ENCODE measurements at regions not wholly inside any gene's neighbourhood (a gene's known extent, or its start where the extent isn't known, plus 50 kb on each side); places are given as distances from the start of the nearest gene placed in this dataset.

DNA sequence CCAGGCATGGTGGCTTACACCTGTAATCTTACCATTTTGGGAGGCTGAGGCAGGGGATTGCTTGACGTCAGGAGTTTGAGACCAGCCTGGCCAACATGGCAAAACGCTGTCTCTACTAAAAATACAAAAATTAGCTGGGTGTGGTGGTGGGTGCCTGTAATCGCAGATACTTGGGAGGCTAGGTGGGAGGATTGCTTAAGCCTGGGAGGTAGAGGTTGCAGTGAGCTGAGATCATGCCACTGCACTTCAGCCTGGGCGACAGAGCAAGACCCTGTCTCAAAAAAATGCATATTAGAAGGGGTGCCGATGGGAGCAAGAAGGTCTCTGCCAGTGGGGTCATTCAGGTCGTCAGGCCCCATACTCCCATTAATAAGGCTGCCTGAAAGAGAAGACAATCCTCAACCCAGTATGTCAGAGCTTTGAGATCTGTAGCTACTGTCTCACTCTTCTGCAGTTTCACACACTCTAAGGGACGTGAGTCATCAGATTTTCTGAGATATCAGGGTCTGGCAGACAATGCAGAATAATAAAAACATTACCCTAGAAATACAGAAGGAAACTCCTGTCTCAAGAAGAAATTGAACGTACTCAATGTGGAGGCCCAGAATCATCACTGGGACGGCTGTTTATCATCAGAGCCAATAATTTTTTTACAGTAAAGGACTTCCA, 176.7 kb upstream of the FAT1 start:
- Histone ChIP-seq H3K9me3 (replicated peaks in 1 of 3) (no peaks in the 10 kb centered on the region), H3K27me3 (no peaks in the 10 kb centered on the region), H3K4me3 (no peak overlapping the region), H3K4me1 (replicated peaks in 1 of 2) (no peaks in the 10 kb centered on the region), H3K27ac (no peak overlapping the region), H3K36me3 (replicated peaks in 1 of 2) (no peaks in the 10 kb centered on the region)
- intact Hi-C loops (cut with DNase I), result no loop called here
- 50 to 58% (median 52%) methylated on average over 9 of the region's 9 CpGs for WGBS, 4 donors
- TF ChIP-seq POLR2A (IDR thresholded peaks at IDR 0.05) (no peak), CTCF (IDR thresholded peaks at IDR 0.05) (no peak)
- no peak for DNase-seq

DNA sequence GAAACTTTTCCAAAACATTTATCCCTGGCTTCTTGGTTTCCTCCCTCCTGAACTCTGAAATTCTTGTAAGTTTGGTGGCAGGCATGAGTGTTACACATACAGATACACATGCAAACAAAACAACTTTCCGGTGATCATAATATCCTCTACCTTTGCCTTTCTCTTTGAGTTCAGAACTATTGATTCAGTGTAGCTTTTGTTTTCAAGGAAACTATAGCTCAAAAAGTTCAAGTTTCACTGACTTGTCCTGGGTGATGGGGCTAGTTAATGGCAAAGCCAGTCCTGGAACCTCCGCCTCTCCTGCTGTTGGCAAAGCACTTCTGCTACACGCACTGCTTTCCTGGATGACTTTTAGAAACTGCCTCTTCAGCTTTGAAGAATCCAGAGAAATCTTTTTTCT, 177.3 kb upstream of the FAT1 start:
- DNase-seq, result no peak
- intact Hi-C loops (cut with DNase I), result no loop called here
- Histone ChIP-seq H3K9me3 (replicated peaks in 1 of 3) (no peaks in the 10 kb centered on the region), H3K27me3 (no peaks in the 10 kb centered on the region), H3K27ac (no peak overlapping the region), H3K36me3 (replicated peaks in 1 of 2) (no peaks in the 10 kb centered on the region), H3K4me1 (replicated peaks in 1 of 2) (no peaks in the 10 kb centered on the region), H3K4me3 (no peak overlapping the region)
- 82 to 93% (median 88%) methylated on average over 3 of the region's 3 CpGs for WGBS, 4 donors
- TF ChIP-seq POLR2A (IDR thresholded peaks at IDR 0.05), result no peak
- TF ChIP-seq CTCF (IDR thresholded peaks at IDR 0.05), result no peak

DNA sequence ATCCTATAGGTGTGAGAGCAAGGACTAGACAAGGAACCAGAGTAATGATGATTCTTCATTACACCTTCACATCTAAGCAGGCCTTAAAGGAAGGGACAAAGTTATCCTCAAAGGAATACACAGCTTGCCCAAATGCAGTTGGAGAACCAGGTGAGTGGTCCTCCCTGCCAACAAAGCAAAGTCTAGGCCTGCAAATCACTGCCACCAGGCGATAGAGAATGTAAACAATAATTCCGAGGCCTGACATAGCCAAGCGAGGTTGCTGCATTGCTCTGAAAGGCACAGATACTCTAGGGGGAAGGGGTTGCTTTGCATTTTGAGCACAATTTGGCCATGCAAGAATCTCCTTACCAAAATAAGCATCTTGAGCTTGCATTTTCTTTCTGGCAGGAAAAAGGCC, 178.2 kb upstream of the FAT1 start:
- TF ChIP-seq CTCF (IDR thresholded peaks at IDR 0.05) (no peak), POLR2A (IDR thresholded peaks at IDR 0.05) (no peak)
- H3K27ac ChIP-seq, result no peak overlapping the region
- H3K36me3 ChIP-seq (replicated peaks in 1 of 2), result no peaks in the 10 kb centered on the region
- 60 to 97% (median 77%) methylated on average over 3 of the region's 3 CpGs for WGBS, 4 donors
- H3K4me1 ChIP-seq (replicated peaks in 1 of 2), result no peaks in the 10 kb centered on the region
- no peak overlapping the region for H3K4me3 ChIP-seq
- no peak for DNase-seq
- H3K27me3 ChIP-seq, result no peaks in the 10 kb centered on the region
- intact Hi-C loops (cut with DNase I), result no loop called here
- no peaks in the 10 kb centered on the region for H3K9me3 ChIP-seq (replicated peaks in 1 of 3)

GRCh38 chr4:186902361-186902760, 178.7 kb upstream of the FAT1 start:
- Histone ChIP-seq H3K36me3 (replicated peaks in 1 of 2) (no peaks in the 10 kb centered on the region), H3K27me3 (no peaks in the 10 kb centered on the region), H3K9me3 (replicated peaks in 1 of 3) (no peaks in the 10 kb centered on the region), H3K4me3 (no peak overlapping the region), H3K4me1 (replicated peaks in 1 of 2) (no peaks in the 10 kb centered on the region), H3K27ac (no peak overlapping the region)
- intact Hi-C loops (cut with DNase I), result no loop called here
- TF ChIP-seq CTCF (IDR thresholded peaks at IDR 0.05), result no peak
- no peak for TF ChIP-seq POLR2A (IDR thresholded peaks at IDR 0.05)
- no peak for DNase-seq
- 65 to 80% (median 72%) methylated on average over 4 of the region's 4 CpGs for WGBS, 4 donors
